Right cardiac atrium (tissue), 5 donors: ENCODE measurements at regions not wholly inside any gene's neighbourhood (a gene's known extent, or its start where the extent isn't known, plus 50 kb on each side); places are given as distances from the start of the nearest gene placed in this dataset.

ENCODE experiments used
- ATAC-seq, 2 donors: fragments of 200-7000 bp; cut with Tn5 transposase; one replicate each; pipeline versions ENCODE4 v1.8.0 to v1.9.1; 2020; ENCODE audit warnings: moderate library complexity in 2 of 2, mild to moderate bottlenecking in 1 of 2
- DNase-seq, 3 donors: peaks; one replicate each; pipeline ENCODE4 v3.0.0-alpha.2; 2020
- H3K27ac ChIP-seq: one replicate; pipeline ENCODE4 v1.5.1; 2013; ENCODE audit warnings: mild to moderate bottlenecking, low read length, control low read depth, moderate library complexity
- H3K27me3 ChIP-seq: one replicate; pipeline ENCODE4 v1.6.1; 2013; ENCODE audit not compliant: control insufficient read depth, insufficient read depth
- H3K4me1 ChIP-seq: one replicate; pipeline ENCODE4 v1.6.1; 2013; ENCODE audit warnings: low read length; ENCODE audit not compliant: control insufficient read depth, insufficient read depth
- H3K4me3 ChIP-seq: one replicate; pipeline ENCODE4 v1.5.1; 2013; ENCODE audit warnings: low read length, control low read depth
- H3K9me3 ChIP-seq: one replicate; pipeline ENCODE4 v1.6.1; 2013; ENCODE audit warnings: low read length; ENCODE audit not compliant: control insufficient read depth
- WGBS: extraction: QIAGEN DNeasy Blood & Tissue Kit; methylation state at CpG from one replicate; pipeline ENCODE4 v1.1.7; 2013; 5-methylcytosine and 5-hydroxymethylcytosine counted together
- intact Hi-C, 4 donors: fragments of 100-400 bp; cut with DNase I; formaldehyde crosslinking; loops; one replicate each; pipeline versions ENCODE4 v1.11.0 to v1.14.0; 2022 to 2023
- donor health status: healthy with polysubstance abuse.
- donor health status: DM: no; HTN: yes; CAD: no.
- donor health status: DM: no; HTN: no; CAD: no.
- donor health status: DM: no; HTN: yes; CAD: no; lungs with severe emphysema.
- donor health status: DM: yes; HTN: yes; CAD: no.

GRCh38 chr12:116408489-116409250 is 131.2 kb upstream of the MED13L start:
- intact Hi-C loops, result no loop called here
- ATAC-seq (no peak), DNase-seq (no peak)
- Histone ChIP-seq H3K9me3 (no peaks in the 10 kb centered on the region), H3K27me3 (no peaks in the 10 kb centered on the region), H3K4me3 (no peak overlapping the region), H3K27ac (no peak overlapping the region), H3K4me1 (peaks cover 2% of the 10 kb centered on the region)
- 94% methylated on average over 13 of the region's 13 CpGs for WGBS

DNA sequence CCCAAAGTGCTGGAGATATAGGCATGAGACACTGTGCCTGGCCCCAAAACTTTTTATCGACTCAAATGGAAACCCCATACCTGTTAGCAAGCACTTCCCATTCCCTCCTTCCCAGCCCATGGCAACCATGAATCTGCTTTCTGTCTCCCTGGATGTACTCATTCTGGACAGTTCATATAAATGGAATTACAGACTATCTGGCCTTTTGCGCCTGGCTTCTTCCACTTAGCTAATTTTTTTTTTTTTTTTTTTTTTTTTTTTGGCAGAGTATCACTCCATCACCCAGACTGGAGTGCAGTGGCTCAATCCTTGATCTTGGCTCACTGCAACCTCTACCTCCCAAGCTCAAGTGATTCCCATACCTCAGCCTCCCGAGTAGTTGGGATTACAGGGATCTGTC is 134.5 kb upstream of the MED13L start:
- DNase-seq (no peak), ATAC-seq (no peak)
- intact Hi-C loops, result no loop called here
- Histone ChIP-seq H3K4me3 (no peak overlapping the region), H3K27me3 (no peaks in the 10 kb centered on the region), H3K9me3 (no peaks in the 10 kb centered on the region), H3K4me1 (peaks cover 2% of the 10 kb centered on the region), H3K27ac (no peak overlapping the region)
- WGBS, result 88% methylated on average over 3 of the region's 3 CpGs

GRCh38 chr12:116414891-116415290 is 137.4 kb upstream of the MED13L start:
- H3K4me3 ChIP-seq, result no peak overlapping the region
- WGBS, result 81% methylated on average over 12 of the region's 12 CpGs
- no peak for DNase-seq

GRCh38 chr12:116415408-116416108 is 138.1 kb upstream of the MED13L start:
- ATAC-seq, result no peak
- intact Hi-C loops, result no loop called here

More at GRCh38 chr12:116414891-116415290, 137.4 kb upstream of the MED13L start:
- intact Hi-C loops, result no loop called here
- H3K9me3 ChIP-seq, result no peaks in the 10 kb centered on the region
- no peaks in the 10 kb centered on the region for H3K27me3 ChIP-seq
- H3K4me1 ChIP-seq, result peaks cover 2% of the 10 kb centered on the region
- ATAC-seq, result no peak
- no peak overlapping the region for H3K27ac ChIP-seq

GRCh38 chr12:116416166-116416565 is 138.7 kb upstream of the MED13L start:
- 51% methylated on average over 3 of the region's 3 CpGs for WGBS
- Histone ChIP-seq H3K27me3 (no peaks in the 10 kb centered on the region), H3K27ac (no peak overlapping the region), H3K9me3 (no peaks in the 10 kb centered on the region), H3K4me1 (no peaks in the 10 kb centered on the region), H3K4me3 (no peak overlapping the region)
- intact Hi-C loops, result no loop called here
- DNase-seq, result no peak
- ATAC-seq, result no peak

More at GRCh38 chr12:116415408-116416108, 138.1 kb upstream of the MED13L start:
- no peak overlapping the region for H3K4me3 ChIP-seq
- 88% methylated on average over 21 of the region's 21 CpGs for WGBS
- no peaks in the 10 kb centered on the region for H3K27me3 ChIP-seq
- H3K27ac ChIP-seq, result no peak overlapping the region
- peaks cover 2% of the 10 kb centered on the region for H3K4me1 ChIP-seq
- no peaks in the 10 kb centered on the region for H3K9me3 ChIP-seq
- DNase-seq, result no peak

DNA sequence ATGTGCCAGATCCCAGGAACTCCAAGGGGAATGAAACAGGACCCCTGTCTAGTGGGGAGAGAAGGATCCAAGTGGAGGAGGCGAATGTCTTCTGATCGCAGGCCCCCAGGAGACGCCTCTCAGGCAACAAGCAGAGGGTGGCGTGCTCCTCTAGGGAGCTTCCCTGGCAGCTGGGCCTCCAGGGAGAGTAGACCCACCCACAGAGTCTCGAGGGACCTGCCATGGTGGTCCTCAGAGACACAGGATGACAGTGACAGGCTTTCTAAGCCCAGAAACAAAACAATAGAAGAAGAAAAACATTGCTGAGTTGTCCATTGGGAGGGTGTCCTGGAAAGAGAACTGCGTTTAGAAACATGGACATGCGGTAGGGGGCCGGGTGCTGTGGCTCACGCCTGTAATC is 140.6 kb upstream of the MAP1LC3B2 start:
- no peak overlapping the region for H3K27ac ChIP-seq
- DNase-seq (no peak), ATAC-seq (no peak)
- intact Hi-C loops, result no loop called here
- H3K4me1 ChIP-seq, result no peaks in the 10 kb centered on the region
- H3K27me3 ChIP-seq, result no peaks in the 10 kb centered on the region
- peaks cover 3% of the 10 kb centered on the region for H3K9me3 ChIP-seq
- WGBS, result 88% methylated on average over 9 of the region's 9 CpGs
- no peak overlapping the region for H3K4me3 ChIP-seq

DNA sequence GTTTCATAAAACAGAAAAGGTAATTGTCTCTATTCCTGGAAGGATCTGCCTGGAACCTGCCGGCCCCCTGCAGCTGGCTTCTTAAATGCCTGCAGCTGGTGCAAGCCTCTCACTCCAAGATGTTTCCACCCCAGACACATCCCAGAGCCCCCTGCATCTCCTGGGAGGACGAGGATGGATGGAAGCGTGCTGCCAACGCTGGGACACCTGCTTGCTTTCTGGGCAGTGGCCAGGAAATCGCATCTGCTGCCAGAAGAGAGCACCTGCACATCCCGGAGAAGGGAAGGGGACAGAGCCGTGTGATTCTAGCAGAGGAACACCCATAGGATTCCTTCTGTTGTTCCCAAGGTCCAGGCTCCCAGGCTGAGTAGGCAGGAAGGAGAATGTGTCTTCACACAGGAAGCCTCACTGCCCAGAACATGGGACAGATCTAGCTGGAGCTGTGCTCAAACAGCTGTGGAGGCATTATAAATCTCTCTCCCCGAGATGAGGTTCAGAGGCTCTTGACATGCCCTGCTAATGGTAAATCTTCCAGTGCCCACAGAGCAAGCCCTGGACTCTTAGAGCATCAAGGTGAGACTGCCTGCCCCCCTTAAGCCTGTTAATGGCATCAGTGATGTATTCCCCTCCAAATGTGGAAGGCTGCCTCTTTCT is 138.8 kb upstream of the MAP1LC3B2 start:
- Histone ChIP-seq H3K4me1 (no peaks in the 10 kb centered on the region), H3K27ac (no peak overlapping the region), H3K4me3 (no peak overlapping the region), H3K27me3 (no peaks in the 10 kb centered on the region), H3K9me3 (peaks cover 3% of the 10 kb centered on the region)
- ATAC-seq (no peak), DNase-seq (no peak)
- WGBS, result 53% methylated on average over 8 of the region's 8 CpGs
- intact Hi-C loops, result no loop called here

GRCh38 chr12:116421785-116422538 is 137.2 kb upstream of the MAP1LC3B2 start:
- Histone ChIP-seq H3K4me3 (no peak overlapping the region), H3K27me3 (no peaks in the 10 kb centered on the region), H3K9me3 (peaks cover 3% of the 10 kb centered on the region), H3K4me1 (no peaks in the 10 kb centered on the region), H3K27ac (no peak overlapping the region)
- no peak for ATAC-seq
- intact Hi-C loops, result no loop called here
- DNase-seq, result no peak
- WGBS, result 98% methylated on average over 2 of the region's 2 CpGs

GRCh38 chr12:116423094-116423493 is 136.1 kb upstream of the MAP1LC3B2 start:
- no peak for DNase-seq
- Histone ChIP-seq H3K9me3 (peaks cover 3% of the 10 kb centered on the region), H3K4me3 (no peak overlapping the region), H3K27me3 (no peaks in the 10 kb centered on the region), H3K4me1 (no peaks in the 10 kb centered on the region), H3K27ac (no peak overlapping the region)
- no peak for ATAC-seq
- 51% methylated on average over 4 of the region's 4 CpGs for WGBS
- intact Hi-C loops, result no loop called here

DNA sequence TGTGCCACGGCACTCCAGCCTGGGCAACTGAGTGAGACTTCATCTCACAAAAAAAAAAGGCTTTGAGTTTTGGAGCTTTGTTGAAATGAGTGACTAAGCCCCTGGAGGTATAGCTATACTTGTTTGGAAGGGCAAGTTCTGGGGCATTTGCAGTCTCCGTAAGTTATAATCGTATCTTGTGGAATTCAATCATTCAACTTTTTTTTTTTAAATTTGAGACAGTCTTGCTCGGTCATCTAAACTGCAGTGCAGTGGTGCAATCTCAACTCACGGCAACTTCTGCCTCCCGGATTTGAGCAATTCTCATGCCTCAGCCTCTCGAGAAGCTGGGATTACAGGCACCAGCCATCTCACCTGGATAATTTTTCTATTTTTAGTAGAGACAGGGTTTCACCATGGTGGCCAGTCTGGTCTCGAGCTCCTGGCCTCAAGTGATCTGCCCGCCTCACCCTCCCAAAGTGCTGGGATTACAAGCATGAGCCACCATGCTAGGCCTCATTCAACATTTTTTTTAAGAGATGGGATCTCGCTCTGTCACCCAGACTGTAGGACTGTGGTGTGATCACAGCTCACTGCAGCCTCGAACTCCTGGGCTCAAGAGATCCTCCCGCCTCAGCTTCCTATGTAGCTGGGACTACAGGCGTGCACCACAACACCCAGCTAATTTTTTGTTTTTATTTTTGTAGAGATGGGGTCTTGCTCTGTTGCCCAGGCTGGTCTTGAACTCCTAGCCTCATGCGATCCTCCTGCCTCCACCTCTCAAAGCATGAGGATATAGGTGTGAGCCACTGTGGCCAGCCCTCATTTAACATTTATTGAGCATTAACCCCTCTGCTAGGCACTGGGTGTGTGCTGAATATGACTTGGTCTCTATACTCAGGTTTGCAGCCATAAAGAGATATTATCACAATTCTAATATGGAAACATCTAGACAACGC is 133.7 kb upstream of the MAP1LC3B2 start:
- no peaks in the 10 kb centered on the region for H3K27me3 ChIP-seq
- no peak overlapping the region for H3K4me3 ChIP-seq
- WGBS, result 94% methylated on average over 15 of the region's 15 CpGs
- DNase-seq (no peak), ATAC-seq (no peak)
- H3K27ac ChIP-seq, result no peak overlapping the region
- intact Hi-C loops, result no loop called here
- H3K4me1 ChIP-seq, result no peaks in the 10 kb centered on the region
- peaks cover 3% of the 10 kb centered on the region for H3K9me3 ChIP-seq
